Activated naive CD4-positive, alpha-beta T cell treated with anti-CD3 and anti-CD28 coated beads, Interleukin-2, amount 10 ng/mL, durations not matched to agents 7 days and 5 days (primary cell): ENCODE measurements at regions not wholly inside any gene's neighbourhood (a gene's known extent, or its start where the extent isn't known, plus 50 kb on each side); places are given as distances from the start of the nearest gene placed in this dataset.

Experiments
- CTCF ChIA-PET: fragments of 350-600 bp; sonication (Branson Sonifier 250); formaldehyde crosslinking; loops from one replicate; lab custom pipeline; 2021; ENCODE audit warnings: antibody characterized with exemption; lab: Charles Lee
- DNase-seq: peaks from one replicate; pipeline ENCODE4 v3.0.0-alpha.2; 2020
- H3K27ac Mint-ChIP-seq: one replicate; pipeline ENCODE4 v1.8.0; 2021; ENCODE audit warnings: mild to moderate bottlenecking, moderate library complexity, mixed read lengths
- H3K27me3 Mint-ChIP-seq: one replicate; pipeline ENCODE4 v1.8.0; 2021; ENCODE audit warnings: mild to moderate bottlenecking, mixed read lengths
- H3K36me3 Mint-ChIP-seq: one replicate; pipeline ENCODE4 v1.8.0; 2021; ENCODE audit warnings: mixed read lengths
- H3K4me1 Mint-ChIP-seq: one replicate; pipeline ENCODE4 v1.8.0; 2021; ENCODE audit warnings: mixed read lengths
- H3K4me3 Mint-ChIP-seq: one replicate; pipeline ENCODE4 v1.8.0; 2021; ENCODE audit warnings: mild to moderate bottlenecking, moderate library complexity, mixed read lengths
- H3K9me3 Mint-ChIP-seq: one replicate; pipeline ENCODE4 v1.8.0; 2021; ENCODE audit warnings: mixed read lengths

GRCh38 chr13:68993154-68993553 lies 1114.5 kb upstream of the ATXN8OS start:
- Mint-ChIP-seq H3K4me1 (no peaks in the 10 kb centered on the region), H3K9me3 (peaks cover 2% of the 10 kb centered on the region), H3K36me3 (no peaks in the 10 kb centered on the region), H3K4me3 (no peak overlapping the region), H3K27me3 (no peaks in the 10 kb centered on the region), H3K27ac (no peak overlapping the region)
- CTCF ChIA-PET, result no interaction called here
- no peak for DNase-seq

DNA sequence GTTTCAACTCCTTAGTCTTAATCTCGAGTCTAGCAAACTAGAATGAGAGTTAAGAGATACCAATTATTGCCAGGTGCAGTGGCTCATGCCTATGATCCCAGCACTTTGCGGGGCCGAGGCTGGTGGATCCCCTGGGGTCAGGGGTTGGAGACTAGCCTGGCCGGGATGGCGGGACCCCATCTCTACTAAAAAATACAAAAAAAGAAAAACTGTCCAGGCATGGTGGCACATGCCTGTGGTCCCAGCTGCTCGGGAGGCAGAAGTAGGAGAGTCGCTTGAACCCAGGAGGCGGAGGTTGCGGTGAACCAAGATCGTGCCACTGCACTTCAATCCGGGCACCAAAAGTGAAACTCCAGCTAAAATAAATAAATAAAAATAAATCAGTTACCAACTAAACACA lies 1119.5 kb upstream of the ATXN8OS start:
- CTCF ChIA-PET, result no interaction called here
- Mint-ChIP-seq H3K4me1 (no peaks in the 10 kb centered on the region), H3K27ac (no peak overlapping the region), H3K4me3 (no peak overlapping the region), H3K9me3 (peaks cover 11% of the 10 kb centered on the region), H3K36me3 (no peaks in the 10 kb centered on the region), H3K27me3 (no peaks in the 10 kb centered on the region)
- DNase-seq, result no peak

- Mint-ChIP-seq H3K27ac (no peak overlapping the region), H3K9me3 (peaks cover 11% of the 10 kb centered on the region), H3K27me3 (no peaks in the 10 kb centered on the region), H3K4me1 (no peaks in the 10 kb centered on the region), H3K36me3 (no peaks in the 10 kb centered on the region), H3K4me3 (no peak overlapping the region)
- no peak for DNase-seq
- CTCF ChIA-PET, result no interaction called here
These were observed 1120.0 kb upstream of the ATXN8OS start for GRCh38 chr13:68987585-68987984.

DNA sequence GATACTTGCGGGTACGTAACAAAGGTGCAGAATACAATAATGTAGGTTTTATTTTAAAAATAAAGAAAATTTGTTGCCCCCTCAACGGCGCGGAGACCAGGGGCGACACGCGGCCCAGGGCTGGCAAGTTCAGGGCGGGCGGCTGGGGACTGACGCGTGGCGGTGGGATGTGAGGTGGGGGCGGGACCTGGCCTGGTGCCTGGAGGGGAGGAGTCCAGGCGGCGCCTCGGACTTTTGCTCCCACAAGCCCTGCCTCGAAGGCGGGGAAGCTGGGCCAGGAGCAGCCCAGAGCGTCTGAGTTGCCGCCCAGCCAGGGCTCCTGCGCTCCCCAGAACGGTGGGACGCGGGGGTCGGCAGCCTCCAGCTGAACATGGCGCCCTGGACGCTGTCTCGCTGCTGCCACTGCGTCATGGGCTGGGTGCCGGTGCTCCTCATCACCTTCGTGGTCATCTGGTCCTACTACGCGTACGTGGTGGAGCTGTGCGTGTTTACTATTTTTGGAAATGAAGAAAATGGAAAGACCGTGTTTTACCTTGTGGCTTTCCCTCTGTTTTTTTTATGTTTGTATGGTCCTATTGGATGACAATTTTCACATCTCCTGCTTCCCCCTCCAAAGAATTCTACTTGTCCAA lies 1122.8 kb upstream of the ATXN8OS start:
- no peaks in the 10 kb centered on the region for H3K36me3 Mint-ChIP-seq
- H3K27me3 Mint-ChIP-seq, result no peaks in the 10 kb centered on the region
- no peak overlapping the region for H3K27ac Mint-ChIP-seq
- H3K9me3 Mint-ChIP-seq, result peaks cover 13% of the 10 kb centered on the region
- H3K4me3 Mint-ChIP-seq, result no peak overlapping the region
- H3K4me1 Mint-ChIP-seq, result no peaks in the 10 kb centered on the region
- CTCF ChIA-PET, result no interaction called here
- DNase-seq, result no peak

DNA sequence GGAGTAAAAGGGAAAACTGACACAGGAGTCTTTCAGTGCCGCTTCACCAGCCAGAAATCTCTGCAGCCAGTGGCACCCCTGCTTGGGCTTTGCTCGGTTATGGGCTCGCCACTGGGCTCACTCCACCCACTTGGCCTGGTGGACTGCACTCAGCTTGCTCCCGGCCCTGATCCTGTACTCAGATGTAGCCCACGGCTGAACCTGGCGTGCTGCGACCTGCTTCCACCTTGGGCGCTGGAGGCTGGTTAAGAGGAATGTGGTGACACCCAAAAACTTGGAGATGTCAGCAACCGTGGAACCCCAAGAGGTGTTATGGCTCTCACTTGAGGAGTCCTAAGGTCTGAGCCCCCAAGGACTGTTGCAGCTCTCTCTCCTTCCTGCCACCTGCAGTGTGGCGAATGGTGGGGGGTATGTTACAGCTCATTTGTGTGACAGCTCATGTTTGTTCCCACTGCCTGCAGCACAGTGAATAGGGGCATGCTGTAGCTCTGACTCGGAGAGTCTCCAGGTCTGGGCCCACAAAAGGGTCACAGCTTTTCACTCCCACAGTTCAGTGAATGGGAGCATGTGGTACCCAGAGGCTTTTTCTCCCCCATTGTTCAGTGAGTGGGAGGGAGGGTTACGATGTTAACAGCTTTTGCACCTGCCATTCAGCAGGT lies 1124.5 kb upstream of the ATXN8OS start:
- Mint-ChIP-seq H3K4me1 (no peaks in the 10 kb centered on the region), H3K27ac (no peak overlapping the region), H3K27me3 (no peaks in the 10 kb centered on the region), H3K36me3 (no peaks in the 10 kb centered on the region), H3K4me3 (no peak overlapping the region), H3K9me3 (peaks cover 13% of the 10 kb centered on the region)
- CTCF ChIA-PET, result no interaction called here
- no peak for DNase-seq

DNA sequence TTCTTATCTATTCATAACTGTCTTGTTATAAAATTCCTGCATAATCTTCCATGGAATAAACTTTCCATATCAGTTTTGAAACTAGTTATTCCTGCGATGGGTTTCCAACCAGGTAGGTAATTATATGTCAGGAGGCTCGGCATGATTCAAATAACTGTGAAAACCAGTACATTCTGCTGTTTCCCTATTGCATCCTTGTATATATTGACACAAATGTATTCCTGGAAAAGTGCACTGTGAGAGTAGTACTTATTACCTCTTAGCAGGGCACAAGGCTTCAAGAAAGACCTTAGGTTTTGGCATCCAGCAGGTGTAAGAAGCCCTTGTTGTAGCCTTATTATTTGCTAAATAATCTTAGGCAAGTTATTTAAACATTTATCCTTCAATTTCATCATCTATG lies 1131.3 kb upstream of the ATXN8OS start:
- Mint-ChIP-seq H3K36me3 (no peaks in the 10 kb centered on the region), H3K9me3 (peaks cover 4% of the 10 kb centered on the region), H3K27ac (no peak overlapping the region), H3K27me3 (no peaks in the 10 kb centered on the region), H3K4me1 (no peaks in the 10 kb centered on the region), H3K4me3 (no peak overlapping the region)
- DNase-seq, result no peak
- CTCF ChIA-PET, result no interaction called here

DNA sequence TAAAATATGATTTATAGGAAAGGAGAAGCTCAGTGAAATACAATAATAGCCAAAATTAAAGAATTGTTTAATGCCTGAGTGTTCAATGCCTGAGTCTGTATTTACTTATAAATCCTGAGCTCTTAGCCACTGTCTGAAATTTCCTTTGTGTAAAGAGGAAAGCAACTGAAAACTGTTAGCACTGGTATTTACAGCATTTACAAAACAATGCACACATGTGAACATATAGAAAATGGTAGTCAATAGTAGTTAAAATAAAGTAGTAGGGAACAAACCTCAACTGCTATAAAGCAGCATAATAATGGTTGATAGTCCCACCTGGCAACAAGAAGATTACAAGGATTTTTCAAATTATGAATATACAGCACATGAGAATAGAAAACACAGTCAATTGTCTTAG lies 1137.1 kb upstream of the ATXN8OS start:
- H3K4me1 Mint-ChIP-seq, result no peaks in the 10 kb centered on the region
- peaks cover 3% of the 10 kb centered on the region for H3K9me3 Mint-ChIP-seq
- H3K27ac Mint-ChIP-seq, result no peak overlapping the region
- CTCF ChIA-PET, result no interaction called here
- no peak for DNase-seq
- H3K36me3 Mint-ChIP-seq, result no peaks in the 10 kb centered on the region
- no peak overlapping the region for H3K4me3 Mint-ChIP-seq
- no peaks in the 10 kb centered on the region for H3K27me3 Mint-ChIP-seq

GRCh38 chr13:68948586-68948985 lies 1159.0 kb upstream of the ATXN8OS start:
- Mint-ChIP-seq H3K9me3 (peaks cover 5% of the 10 kb centered on the region), H3K27ac (no peak overlapping the region), H3K36me3 (no peaks in the 10 kb centered on the region), H3K4me3 (no peak overlapping the region), H3K27me3 (no peaks in the 10 kb centered on the region), H3K4me1 (no peaks in the 10 kb centered on the region)
- CTCF ChIA-PET, result no interaction called here
- no peak for DNase-seq

DNA sequence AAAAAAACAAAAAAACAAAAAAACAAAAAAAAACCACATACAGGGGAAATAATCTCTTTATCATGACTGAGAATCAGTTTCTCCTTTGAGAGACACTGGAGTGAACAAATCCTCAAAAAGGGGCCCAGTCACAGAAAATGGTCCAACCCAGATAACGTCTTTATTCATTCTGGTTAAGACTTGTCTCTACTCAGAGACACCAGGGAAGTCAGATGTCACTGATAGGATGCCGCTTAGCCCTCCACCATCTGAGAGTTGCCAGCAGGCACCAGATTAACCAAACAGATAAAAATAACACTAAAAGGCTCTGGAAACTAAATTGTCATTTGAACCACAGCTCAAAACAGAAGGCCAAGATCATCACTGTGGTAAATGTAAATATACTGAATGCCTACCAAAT lies 1163.4 kb upstream of the ATXN8OS start:
- Mint-ChIP-seq H3K27me3 (no peaks in the 10 kb centered on the region), H3K36me3 (no peaks in the 10 kb centered on the region), H3K4me1 (no peaks in the 10 kb centered on the region), H3K4me3 (no peak overlapping the region), H3K9me3 (peaks cover 6% of the 10 kb centered on the region), H3K27ac (no peak overlapping the region)
- CTCF ChIA-PET, result no interaction called here
- no peak for DNase-seq

GRCh38 chr13:68940049-68940448 lies 1167.6 kb upstream of the ATXN8OS start:
- Mint-ChIP-seq H3K27ac (no peak overlapping the region), H3K4me1 (no peaks in the 10 kb centered on the region), H3K4me3 (no peak overlapping the region), H3K36me3 (no peaks in the 10 kb centered on the region), H3K9me3 (peaks cover 8% of the 10 kb centered on the region), H3K27me3 (no peaks in the 10 kb centered on the region)
- no peak for DNase-seq
- CTCF ChIA-PET, result no interaction called here

- Mint-ChIP-seq H3K36me3 (no peaks in the 10 kb centered on the region), H3K4me1 (no peaks in the 10 kb centered on the region), H3K9me3 (peaks cover 8% of the 10 kb centered on the region), H3K4me3 (no peak overlapping the region), H3K27me3 (no peaks in the 10 kb centered on the region), H3K27ac (no peak overlapping the region)
- CTCF ChIA-PET, result no interaction called here
- no peak for DNase-seq
These were observed 1169.0 kb upstream of the ATXN8OS start for GRCh38 chr13:68938639-68939038.

DNA sequence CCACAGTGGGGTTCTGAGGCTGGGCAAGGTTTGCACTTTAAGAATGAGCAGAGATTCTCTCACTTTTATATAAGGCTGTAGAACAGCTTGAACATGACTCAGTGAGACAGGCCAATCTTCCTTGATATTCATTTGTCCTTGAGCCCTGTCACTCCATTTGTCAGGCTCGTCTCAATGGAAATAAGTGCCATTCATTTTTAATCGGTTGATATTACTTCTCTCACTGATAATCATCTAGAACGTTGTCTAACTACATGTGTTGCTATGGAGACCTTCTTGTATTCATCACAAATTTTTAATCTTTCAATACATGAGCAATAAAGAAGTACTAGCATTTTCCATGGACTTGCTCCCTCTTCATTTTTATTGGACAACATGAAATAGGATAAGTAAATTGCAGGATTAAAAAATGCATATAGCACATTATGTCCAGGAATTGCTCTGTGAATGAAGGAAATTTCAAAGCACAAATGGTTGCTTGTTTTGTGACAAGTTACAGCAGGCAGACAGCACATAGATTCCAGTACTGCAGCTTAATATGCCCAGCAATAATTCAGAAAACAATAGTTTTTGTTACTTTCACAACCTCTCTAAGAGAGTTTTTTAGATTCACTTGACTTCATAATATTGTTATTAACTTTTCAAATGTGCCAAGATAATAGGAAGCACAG lies 1178.4 kb upstream of the ATXN8OS start:
- Mint-ChIP-seq H3K4me1 (no peaks in the 10 kb centered on the region), H3K9me3 (peaks cover 4% of the 10 kb centered on the region), H3K27me3 (no peaks in the 10 kb centered on the region), H3K4me3 (no peak overlapping the region), H3K27ac (no peak overlapping the region), H3K36me3 (no peaks in the 10 kb centered on the region)
- no peak for DNase-seq
- CTCF ChIA-PET, result no interaction called here

GRCh38 chr13:68927387-68928026 lies 1180.1 kb upstream of the ATXN8OS start:
- Mint-ChIP-seq H3K27ac (no peak overlapping the region), H3K4me1 (no peaks in the 10 kb centered on the region), H3K36me3 (no peaks in the 10 kb centered on the region), H3K9me3 (peaks cover 9% of the 10 kb centered on the region), H3K4me3 (no peak overlapping the region), H3K27me3 (no peaks in the 10 kb centered on the region)
- CTCF ChIA-PET, result no interaction called here
- no peak for DNase-seq

GRCh38 chr13:68923995-68924394 lies 1183.6 kb upstream of the ATXN8OS start:
- H3K4me1 Mint-ChIP-seq, result no peaks in the 10 kb centered on the region
- peaks cover 8% of the 10 kb centered on the region for H3K9me3 Mint-ChIP-seq
- no peaks in the 10 kb centered on the region for H3K27me3 Mint-ChIP-seq
- DNase-seq, result no peak
- no peaks in the 10 kb centered on the region for H3K36me3 Mint-ChIP-seq
- H3K27ac Mint-ChIP-seq, result no peak overlapping the region
- no peak overlapping the region for H3K4me3 Mint-ChIP-seq
- CTCF ChIA-PET, result no interaction called here

GRCh38 chr13:68908879-68909278 lies 1198.7 kb upstream of the ATXN8OS start:
- peaks cover 48% of the 10 kb centered on the region for H3K9me3 Mint-ChIP-seq
- H3K4me1 Mint-ChIP-seq, result no peaks in the 10 kb centered on the region
- no peaks in the 10 kb centered on the region for H3K27me3 Mint-ChIP-seq
- H3K4me3 Mint-ChIP-seq, result no peak overlapping the region
- CTCF ChIA-PET, result no interaction called here
- DNase-seq, result no peak
- H3K36me3 Mint-ChIP-seq, result no peaks in the 10 kb centered on the region
- no peak overlapping the region for H3K27ac Mint-ChIP-seq
